Neuronal stem cell (in vitro differentiated cells): ENCODE measurements at regions not wholly inside any gene's neighbourhood (a gene's known extent, or its start where the extent isn't known, plus 50 kb on each side); places are given as distances from the start of the nearest gene placed in this dataset.

Source experiments
- DNase-seq: peaks from one replicate; pipeline ENCODE4 v3.0.0-alpha.2; 2013; ENCODE audit warnings: low spot score
- H2AFZ ChIP-seq: one replicate; pipeline ENCODE4 v1.6.1; 2013; ENCODE audit warnings: mild to moderate bottlenecking, low read length, inconsistent platforms
- H2AK5ac ChIP-seq: 2 replicates; pipeline ENCODE4 v1.6.1; 2013; ENCODE audit warnings: low read depth, mild to moderate bottlenecking, inconsistent platforms, low read length, moderate library complexity, mixed read lengths
- H2BK120ac ChIP-seq: 2 replicates; pipeline ENCODE4 v1.6.1; 2013; ENCODE audit warnings: low read depth, mild to moderate bottlenecking, inconsistent platforms, low read length, moderate library complexity, mixed read lengths
- H2BK12ac ChIP-seq: one replicate; pipeline ENCODE4 v1.6.1; 2013; ENCODE audit warnings: low read length, inconsistent platforms
- H2BK15ac ChIP-seq: 2 replicates; pipeline ENCODE4 v1.6.1; 2013; ENCODE audit warnings: mild to moderate bottlenecking, low read length, inconsistent platforms, mixed read lengths
- H2BK5ac ChIP-seq: one replicate; pipeline ENCODE4 v1.6.1; 2013; ENCODE audit warnings: inconsistent platforms, mild to moderate bottlenecking, low read length, moderate library complexity
- H3K14ac ChIP-seq: one replicate; pipeline ENCODE4 v1.6.1; 2013; ENCODE audit warnings: low read length, inconsistent platforms
- H3K18ac ChIP-seq: 2 replicates; pipeline ENCODE4 v1.6.1; 2013; ENCODE audit warnings: low read length, inconsistent platforms
- H3K23ac ChIP-seq: 2 replicates; pipeline ENCODE4 v1.6.1; 2013; ENCODE audit warnings: low read depth, mild to moderate bottlenecking, mixed read lengths, low read length, inconsistent platforms; ENCODE audit not compliant: poor library complexity
- H3K27ac ChIP-seq: replicated peaks from 3 replicates; pipeline ENCODE4 v1.5.1; 2013; ENCODE audit warnings: low read length, inconsistent platforms
- H3K27me3 ChIP-seq, 3 experiments: 2 replicates each; pipeline ENCODE4 v1.6.1; 2013; ENCODE audit warnings: low read length in 3 of 3, mild to moderate bottlenecking in 2 of 3, inconsistent platforms in 1 of 3, low read depth in 1 of 3, mixed read lengths in 1 of 3, moderate library complexity in 1 of 3; ENCODE audit not compliant: control insufficient read depth in 3 of 3, insufficient read depth in 3 of 3
- H3K36me3 ChIP-seq, 2 donors: replicated peaks in 1 of 2; 2 replicates each; pipeline ENCODE4 v1.6.1; 2013; ENCODE audit warnings: low read length in 2 of 2; ENCODE audit not compliant: control insufficient read depth in 2 of 2, insufficient read depth in 2 of 2
- H3K4ac ChIP-seq: 2 replicates; pipeline ENCODE4 v1.6.1; 2013; ENCODE audit warnings: inconsistent platforms, mild to moderate bottlenecking, low read length, moderate library complexity
- H3K4me1 ChIP-seq, 2 donors: 1 replicate in 1 of 2; 2 replicates in 1 of 2; pipeline ENCODE4 v1.6.1; 2013; ENCODE audit warnings: low read length in 2 of 2, low read depth in 1 of 2; ENCODE audit not compliant: control insufficient read depth in 2 of 2, insufficient read depth in 1 of 2
- H3K4me2 ChIP-seq: one replicate; pipeline ENCODE4 v1.6.1; 2013; ENCODE audit warnings: mild to moderate bottlenecking, low read length, inconsistent platforms; ENCODE audit not compliant: insufficient read depth, poor library complexity, severe bottlenecking
- H3K4me3 ChIP-seq, 2 donors: 2 replicates each; pipeline ENCODE4 v1.5.1; 2013; ENCODE audit warnings: low read length in 2 of 2, mild to moderate bottlenecking in 2 of 2, inconsistent platforms in 1 of 2, moderate library complexity in 1 of 2
- H3K79me1 ChIP-seq: one replicate; pipeline ENCODE4 v1.6.1; 2013; ENCODE audit warnings: low read depth, mild to moderate bottlenecking, inconsistent platforms, low read length, moderate library complexity
- H3K9ac ChIP-seq: one replicate; pipeline ENCODE4 v1.6.1; 2013; ENCODE audit warnings: mild to moderate bottlenecking, low read depth, low read length, inconsistent platforms; ENCODE audit not compliant: poor library complexity
- H3K9me3 ChIP-seq, 2 donors: replicated peaks in 1 of 2; 2 replicates each; pipeline versions ENCODE3 to v1.6.1; 2013; ENCODE audit warnings: low read length in 2 of 2, mild to moderate bottlenecking in 2 of 2, inconsistent platforms in 1 of 2, low read depth in 1 of 2, mixed read lengths in 1 of 2, moderate library complexity in 1 of 2; ENCODE audit not compliant: control insufficient read depth in 2 of 2, insufficient read depth in 1 of 2
- H4K8ac ChIP-seq: one replicate; pipeline ENCODE4 v1.6.1; 2013; ENCODE audit warnings: low read depth, mild to moderate bottlenecking, inconsistent platforms, low read length, moderate library complexity
- H4K91ac ChIP-seq: one replicate; pipeline ENCODE4 v1.6.1; 2013; ENCODE audit warnings: low read length, low read depth, mild to moderate bottlenecking, inconsistent platforms; ENCODE audit not compliant: poor library complexity
- WGBS, 2 donors: extraction: QIAGEN DNeasy Blood & Tissue Kit; methylation state at CpG; one replicate each; pipeline ENCODE4 v1.1.7; 2013; ENCODE audit warnings: missing lambda C conversion rate in 2 of 2, mixed read lengths in 1 of 2; ENCODE audit not compliant: insufficient read length in 2 of 2, insufficient replicate concordance in 1 of 2; ENCODE audit errors: extremely low coverage in 2 of 2; 5-methylcytosine and 5-hydroxymethylcytosine counted together

- H2BK5ac ChIP-seq = no peak overlapping the region
- no peak overlapping the region for H3K4me2 ChIP-seq
- H4K8ac ChIP-seq = no peak overlapping the region
- H3K14ac ChIP-seq = no peak overlapping the region
- no peak overlapping the region for H3K27ac ChIP-seq
- H3K36me3 ChIP-seq = no peaks in the 10 kb centered on the region
- no peaks in the 10 kb centered on the region for H3K27me3 ChIP-seq
- H2AK5ac ChIP-seq = no peak overlapping the region
- no peak overlapping the region for H2BK12ac ChIP-seq
- DNase-seq = no peak
- H3K4ac ChIP-seq = no peak overlapping the region
- H3K23ac ChIP-seq = no peak overlapping the region
- H2AFZ ChIP-seq = no peak overlapping the region
- H3K9ac ChIP-seq = no peak overlapping the region
- H2BK120ac ChIP-seq = no peak overlapping the region
- H3K79me1 ChIP-seq = no peaks in the 10 kb centered on the region
- no peaks in the 10 kb centered on the region for H3K9me3 ChIP-seq
- no peak overlapping the region for H3K4me3 ChIP-seq
- no peaks in the 10 kb centered on the region for H3K4me1 ChIP-seq
- no CpG with 5 or more reads among the region's 1 CpG for WGBS, 2 donors
- no peak overlapping the region for H4K91ac ChIP-seq
- no peak overlapping the region for H3K18ac ChIP-seq
- H2BK15ac ChIP-seq = no peak overlapping the region
These were observed 148.1 kb downstream of the MAT2B start for GRCh38 chr5:163653526-163653925.

- Histone ChIP-seq H2BK120ac (no peak overlapping the region), H2BK15ac (no peak overlapping the region), H2AFZ (no peak overlapping the region), H3K23ac (no peak overlapping the region), H2BK5ac (no peak overlapping the region), H3K9ac (no peak overlapping the region), H3K4me2 (no peak overlapping the region), H3K14ac (no peak overlapping the region), H3K4me3 (no peak overlapping the region), H2AK5ac (no peak overlapping the region), H4K91ac (no peak overlapping the region), H3K4me1 (no peaks in the 10 kb centered on the region), H3K18ac (peak overlapping the region; percentile 30), H3K9me3 (no peaks in the 10 kb centered on the region), H3K27me3 (no peaks in the 10 kb centered on the region), H3K79me1 (no peaks in the 10 kb centered on the region), H3K4ac (no peak overlapping the region), H2BK12ac (no peak overlapping the region), H4K8ac (no peak overlapping the region), H3K27ac (no peak overlapping the region), H3K36me3 (no peaks in the 10 kb centered on the region)
- no peak for DNase-seq
- WGBS, 2 donors = no CpG with 5 or more reads among the region's 7 CpGs
These were observed 153.5 kb downstream of the MAT2B start for GRCh38 chr5:163658702-163659567.

- DNase-seq = no peak
- Histone ChIP-seq H3K4me1 (no peaks in the 10 kb centered on the region), H3K9me3 (no peaks in the 10 kb centered on the region), H3K14ac (no peak overlapping the region), H3K23ac (no peak overlapping the region), H2BK12ac (no peak overlapping the region), H3K9ac (no peak overlapping the region), H2BK15ac (no peak overlapping the region), H3K4ac (no peak overlapping the region), H2BK120ac (no peak overlapping the region), H3K27ac (no peak overlapping the region), H2AK5ac (no peak overlapping the region), H3K4me3 (no peak overlapping the region), H3K27me3 (no peaks in the 10 kb centered on the region), H4K8ac (no peak overlapping the region), H2AFZ (no peak overlapping the region), H3K36me3 (no peaks in the 10 kb centered on the region), H2BK5ac (no peak overlapping the region), H3K4me2 (no peak overlapping the region), H3K79me1 (no peaks in the 10 kb centered on the region), H3K18ac (no peak overlapping the region), H4K91ac (no peak overlapping the region)
- WGBS, 2 donors = no CpG with 5 or more reads among the region's 3 CpGs
These were observed 154.1 kb downstream of the MAT2B start for GRCh38 chr5:163659568-163659902.

- no peak overlapping the region for H4K91ac ChIP-seq
- no peak overlapping the region for H2BK120ac ChIP-seq
- no peaks in the 10 kb centered on the region for H3K27me3 ChIP-seq
- no peak overlapping the region for H2AK5ac ChIP-seq
- no peak overlapping the region for H2BK12ac ChIP-seq
- H3K18ac ChIP-seq = no peak overlapping the region
- H3K9me3 ChIP-seq = no peaks in the 10 kb centered on the region
- DNase-seq = no peak
- H3K4me1 ChIP-seq = no peaks in the 10 kb centered on the region
- H3K79me1 ChIP-seq = no peaks in the 10 kb centered on the region
- no peak overlapping the region for H3K23ac ChIP-seq
- H3K36me3 ChIP-seq = no peaks in the 10 kb centered on the region
- H4K8ac ChIP-seq = no peak overlapping the region
- no peak overlapping the region for H3K9ac ChIP-seq
- H2BK5ac ChIP-seq = no peak overlapping the region
- H2BK15ac ChIP-seq = no peak overlapping the region
- H2AFZ ChIP-seq = no peak overlapping the region
- no peak overlapping the region for H3K27ac ChIP-seq
- no peak overlapping the region for H3K14ac ChIP-seq
- no peak overlapping the region for H3K4me3 ChIP-seq
- H3K4me2 ChIP-seq = no peak overlapping the region
- no CpG with 5 or more reads among the region's 1 CpG for WGBS, 2 donors
- H3K4ac ChIP-seq = no peak overlapping the region
These were observed 155.1 kb downstream of the MAT2B start for GRCh38 chr5:163660486-163660885.
